NCI-H510A treated with DMSO at 0.1 percent for 48 hours (cell line): ENCODE measurements at regions not wholly inside any gene's neighbourhood (a gene's known extent, or its start where the extent isn't known, plus 50 kb on each side); places are given as distances from the start of the nearest gene placed in this dataset.
"Not testable (repeated sequence)": the region's sequence is repeated elsewhere in the genome, so short reads cannot be mapped to it uniquely, and the experiment has no call there.

Experiments
- DNase-seq: peaks from one replicate; lab custom pipeline; 2025; lab: John Stamatoyannopoulos, UW

DNA sequence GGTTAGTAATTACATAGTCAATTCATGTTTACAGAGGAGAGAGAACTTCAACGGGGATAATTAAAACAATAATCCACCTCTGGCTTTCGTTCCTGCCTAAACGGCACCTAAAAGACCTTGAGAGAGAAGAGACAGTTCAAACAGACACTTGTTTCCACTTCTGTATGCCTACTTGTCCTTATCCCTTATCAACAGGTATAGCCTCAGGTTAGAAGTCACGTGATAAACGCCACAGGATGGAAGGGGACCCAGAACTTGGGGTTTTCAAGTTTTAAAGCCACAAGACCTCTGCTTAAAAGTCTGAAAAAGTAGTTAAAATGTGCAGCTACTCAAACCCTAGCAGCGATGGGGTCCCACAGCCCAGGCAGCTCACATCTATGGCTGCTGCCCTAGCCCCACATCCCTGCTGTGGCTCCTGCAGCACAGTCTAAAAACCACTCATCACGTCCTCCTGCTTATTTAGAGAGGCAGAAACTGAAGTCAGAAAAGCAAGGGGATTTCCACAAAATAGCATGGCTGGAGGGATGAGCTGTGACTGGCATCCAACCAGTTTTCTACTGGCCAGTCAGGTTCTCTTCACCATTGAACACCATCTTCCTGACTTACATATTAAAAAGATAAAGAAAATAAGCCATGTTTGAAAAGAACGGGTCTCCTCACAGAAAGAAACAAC is 51.2 kb upstream of the SEC16B start:
- peak; percentile 81 for DNase-seq

DNA sequence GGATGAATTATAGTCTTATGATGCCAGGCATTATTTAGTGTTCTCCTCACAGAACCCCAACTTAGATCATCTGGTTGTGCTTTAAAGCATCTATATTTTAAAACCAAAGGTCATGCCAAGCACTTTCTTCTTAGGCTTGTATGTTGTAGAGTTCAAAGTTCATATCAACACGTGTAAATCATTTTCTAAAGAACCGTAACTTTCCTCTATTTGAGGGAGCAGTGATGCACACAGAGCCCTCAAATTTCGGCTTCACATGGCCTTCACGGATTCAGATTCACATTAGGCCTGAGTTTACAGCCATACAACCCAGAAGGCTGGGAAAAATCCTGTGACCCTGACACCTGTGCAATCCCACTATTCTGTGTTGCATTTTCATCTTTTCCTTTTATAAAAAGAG is 52.1 kb upstream of the SEC16B start:
- DNase-seq = no peak

DNA sequence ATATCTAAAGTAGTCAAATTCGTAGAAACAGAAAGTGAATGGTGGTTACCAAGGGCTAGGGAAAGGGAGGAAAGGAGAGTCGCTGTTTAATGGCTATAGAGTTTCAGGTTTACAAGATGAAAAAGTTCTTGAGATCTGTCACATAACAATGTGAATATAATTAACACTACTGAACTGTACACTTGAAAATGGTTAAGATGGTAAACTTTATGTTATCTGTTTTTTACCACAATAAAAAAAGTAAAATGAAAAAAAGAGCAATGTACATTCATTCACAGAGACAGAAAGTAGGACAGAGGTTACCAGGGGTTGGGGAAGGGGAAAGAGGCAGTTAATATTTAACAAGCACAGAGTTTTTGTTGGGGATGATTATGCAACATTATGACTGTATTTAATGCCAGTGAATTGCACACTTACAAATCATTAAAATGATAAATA is 53.3 kb upstream of the SEC16B start:
- no peak for DNase-seq

DNA sequence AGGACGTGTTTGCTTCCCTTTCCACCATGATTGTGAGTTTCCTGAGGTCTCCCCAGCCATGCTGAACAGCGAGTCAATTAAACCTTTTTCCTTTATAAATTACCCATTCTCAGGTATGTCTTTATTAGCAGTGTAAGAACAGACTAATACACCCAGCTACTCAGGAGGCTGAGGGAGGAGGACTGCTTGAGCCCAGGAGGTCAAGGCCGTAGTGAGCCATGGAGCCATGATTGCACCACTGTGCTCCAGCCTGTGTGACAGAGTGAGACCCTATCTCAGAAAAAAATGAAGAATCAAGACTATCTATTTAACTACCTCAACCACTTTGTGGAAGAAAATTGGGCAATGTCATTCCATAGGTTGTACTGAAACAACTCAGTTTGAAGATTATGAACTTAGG is 54.6 kb upstream of the SEC16B start:
- DNase-seq = no peak

DNA sequence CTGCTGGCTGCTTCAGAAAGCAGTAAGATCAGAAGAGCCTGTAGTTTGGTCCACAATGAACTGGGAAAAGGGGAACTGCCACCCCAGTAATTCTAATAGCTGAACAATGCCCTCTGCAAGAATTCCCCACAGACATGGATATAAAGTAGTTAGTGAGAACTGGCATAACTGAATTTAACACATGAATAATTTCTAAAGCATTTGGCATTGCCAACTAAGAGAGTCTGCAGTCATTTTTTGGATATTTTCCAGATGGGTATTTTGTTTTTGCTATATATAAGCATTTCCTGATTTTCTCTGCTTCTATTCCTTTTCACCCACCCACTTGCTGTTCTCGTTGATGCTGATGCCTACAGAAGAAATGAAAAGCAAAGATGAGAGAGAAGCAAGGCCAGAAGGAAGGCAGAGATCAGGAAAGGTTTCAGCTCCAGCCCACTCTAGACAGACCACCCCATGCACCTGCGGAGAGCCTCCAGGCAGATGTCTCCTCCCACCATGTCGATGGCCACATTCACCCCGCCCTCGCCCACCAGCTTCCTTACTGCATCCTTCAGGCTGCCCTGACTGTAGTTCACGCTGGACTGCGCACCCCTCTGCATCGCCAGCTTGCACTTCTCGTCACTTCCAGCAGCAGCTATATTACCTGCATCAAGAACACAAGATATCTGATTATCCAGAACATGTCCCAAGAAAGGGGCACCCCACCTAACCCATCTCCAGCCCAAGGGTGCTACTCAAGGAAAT is 55.9 kb upstream of the SEC16B start:
- no peak for DNase-seq

DNA sequence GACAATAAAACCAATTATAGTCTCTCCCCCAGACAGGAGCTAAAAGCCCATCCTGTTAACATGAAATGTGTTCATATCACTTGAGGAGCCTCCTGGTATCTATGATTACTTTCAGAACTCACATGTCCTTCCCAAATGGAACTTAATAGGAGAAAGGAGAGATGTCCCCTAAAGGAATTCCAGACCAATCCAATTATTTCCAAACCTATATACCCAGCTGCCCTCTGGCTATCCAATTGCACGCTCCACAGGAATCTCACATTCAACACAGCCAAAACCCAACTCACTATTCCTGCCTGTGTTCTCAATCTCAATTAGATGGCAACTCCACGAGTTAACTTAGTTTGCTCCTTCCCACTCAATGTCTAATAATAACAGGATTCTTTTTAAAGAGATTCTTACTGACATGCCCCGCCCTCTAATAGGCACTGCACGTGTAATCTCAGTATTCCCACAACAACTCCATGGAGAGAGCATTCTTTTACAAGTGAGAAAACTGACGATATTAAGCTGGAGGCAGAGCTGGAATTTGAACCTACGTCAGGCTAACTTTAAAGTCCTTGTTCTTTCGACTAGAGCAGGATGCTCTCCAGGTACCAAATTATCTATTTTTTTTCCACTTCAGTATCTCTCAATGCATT is 59.1 kb upstream of the SEC16B start:
- no peak for DNase-seq

DNA sequence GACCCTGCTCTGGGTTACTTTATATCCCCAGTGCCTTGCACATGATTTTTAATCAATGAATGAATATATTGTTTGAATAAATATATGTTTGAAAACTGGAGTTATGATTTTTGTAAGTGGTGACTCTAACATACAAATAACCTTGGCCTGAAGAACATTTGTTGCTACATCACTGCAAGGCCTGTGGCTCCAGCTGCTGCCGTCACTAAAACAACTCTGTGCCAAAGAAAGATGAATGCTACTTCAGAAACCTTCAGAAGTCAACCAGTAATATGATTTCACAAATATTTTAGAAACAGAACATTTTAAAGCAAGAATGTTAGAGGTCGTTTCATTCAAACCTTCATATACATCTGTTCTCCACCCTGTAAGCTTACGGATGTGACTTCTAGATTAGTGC is 60.6 kb upstream of the SEC16B start:
- DNase-seq = no peak

DNA sequence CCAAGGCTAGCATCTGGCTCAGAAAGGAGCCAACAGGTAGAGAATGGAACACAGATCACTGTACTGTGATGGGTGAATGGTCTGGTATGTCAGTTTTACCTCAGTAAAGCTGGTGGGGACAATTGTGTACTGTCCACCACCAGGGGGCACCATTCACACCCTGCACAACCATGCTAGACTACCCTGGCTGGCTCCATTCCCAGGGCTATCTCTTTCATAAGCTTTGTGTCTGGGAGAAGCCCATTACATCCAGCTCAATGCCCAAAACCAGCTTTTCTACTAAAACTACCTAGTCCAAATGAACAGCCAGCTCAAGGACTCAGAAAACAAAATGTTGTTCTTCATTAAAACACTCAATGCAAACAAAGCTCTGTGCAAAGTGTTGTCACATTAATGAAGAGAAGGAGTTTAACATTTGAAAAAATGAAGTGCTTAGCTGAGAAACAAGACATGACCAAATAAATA is 62.0 kb upstream of the RASAL2 start:
- DNase-seq = peak; percentile 59

DNA sequence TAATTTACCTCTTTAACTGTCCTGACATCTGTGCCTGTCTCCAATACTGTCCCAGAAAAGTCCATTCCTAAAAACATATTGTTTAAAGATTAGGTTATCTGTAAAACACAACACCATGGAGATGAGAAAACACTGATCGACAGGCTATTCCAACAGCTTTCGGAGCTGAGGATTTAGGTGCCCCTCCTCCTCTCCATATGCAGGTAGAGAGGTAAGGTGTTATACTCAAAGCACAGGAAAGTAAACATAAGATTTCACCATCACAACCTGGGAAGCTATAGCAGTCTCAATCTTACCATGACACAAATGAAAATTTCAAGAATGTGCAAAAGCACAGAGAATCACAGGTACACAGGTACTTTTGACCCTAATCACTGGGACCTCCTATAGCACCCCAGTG is 60.9 kb upstream of the RASAL2 start:
- DNase-seq = peak; percentile 74

DNA sequence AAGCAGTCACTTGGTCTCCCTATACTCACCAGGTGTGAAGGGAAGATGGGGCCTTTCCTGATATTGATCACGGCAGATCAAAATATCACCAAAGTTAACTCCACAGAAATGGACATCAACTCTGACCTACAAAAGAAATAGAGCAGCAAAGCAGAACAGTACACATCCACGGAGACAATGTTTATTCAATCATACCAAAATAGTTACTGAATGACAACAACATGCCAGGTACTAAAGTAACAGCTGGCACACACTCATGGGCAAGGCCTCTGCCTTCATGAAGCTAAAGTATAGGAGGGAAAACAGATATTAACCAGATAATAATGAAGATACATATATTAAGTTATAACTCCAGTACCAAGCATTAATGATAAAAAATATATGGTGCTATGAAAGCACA is 59.2 kb upstream of the RASAL2 start:
- no peak for DNase-seq

DNA sequence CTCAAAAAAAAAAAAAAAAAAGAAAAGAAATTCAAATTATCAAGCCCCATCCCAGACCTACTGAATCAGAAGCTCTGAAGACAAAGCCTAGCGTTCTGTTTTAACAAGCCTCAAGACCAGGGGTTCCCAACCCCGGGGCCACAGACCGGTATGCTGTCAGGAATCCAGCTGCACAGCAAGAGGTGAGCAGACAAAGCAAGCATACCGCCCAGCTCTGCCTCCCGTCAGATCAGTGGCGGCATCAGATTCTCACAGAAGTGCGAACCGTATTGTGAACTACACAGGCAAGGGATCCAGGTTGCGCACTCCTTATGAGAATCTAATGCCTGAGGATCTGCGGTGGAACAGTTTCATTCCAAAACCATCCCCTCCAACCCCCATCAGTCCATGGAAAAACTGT is 57.8 kb upstream of the RASAL2 start:
- DNase-seq = no peak

DNA sequence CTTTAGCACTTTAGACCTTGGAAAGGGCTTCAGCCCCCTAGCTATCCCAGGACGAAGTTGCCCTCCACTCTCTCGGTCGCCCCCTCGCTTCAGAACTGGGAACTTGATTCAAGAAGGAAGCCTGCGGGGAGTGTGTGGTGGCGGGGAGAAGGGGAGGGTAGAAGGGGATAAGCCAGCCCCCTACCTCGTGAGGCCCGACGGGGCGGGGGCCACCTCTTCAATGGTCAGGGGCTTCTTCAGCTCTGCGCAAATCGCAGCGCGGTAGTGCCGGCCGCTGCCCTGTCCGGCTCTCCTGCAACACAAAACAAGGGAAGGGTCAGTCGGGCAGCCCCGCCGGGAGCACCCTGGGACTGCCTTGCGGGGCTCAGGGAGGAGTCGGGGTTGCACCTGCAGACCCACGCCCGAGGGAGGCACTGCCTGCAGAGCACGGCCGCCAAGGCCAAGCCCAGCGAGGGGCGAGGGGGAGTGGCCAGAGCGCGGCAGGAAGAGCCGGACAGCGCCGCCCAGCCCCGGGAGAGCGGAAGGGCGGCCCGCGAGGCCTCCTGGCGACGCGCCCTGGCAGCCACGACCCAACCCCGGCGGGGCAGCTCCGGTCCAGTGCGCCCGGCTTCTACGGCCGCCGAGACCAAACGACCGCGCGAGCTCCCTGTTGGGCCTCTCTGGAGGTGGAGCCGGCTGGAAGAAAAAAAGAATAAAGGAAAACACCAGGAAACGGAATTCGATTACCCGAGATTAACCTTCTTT is 56.2 kb upstream of the RASAL2 start:
- DNase-seq = no peak

DNA sequence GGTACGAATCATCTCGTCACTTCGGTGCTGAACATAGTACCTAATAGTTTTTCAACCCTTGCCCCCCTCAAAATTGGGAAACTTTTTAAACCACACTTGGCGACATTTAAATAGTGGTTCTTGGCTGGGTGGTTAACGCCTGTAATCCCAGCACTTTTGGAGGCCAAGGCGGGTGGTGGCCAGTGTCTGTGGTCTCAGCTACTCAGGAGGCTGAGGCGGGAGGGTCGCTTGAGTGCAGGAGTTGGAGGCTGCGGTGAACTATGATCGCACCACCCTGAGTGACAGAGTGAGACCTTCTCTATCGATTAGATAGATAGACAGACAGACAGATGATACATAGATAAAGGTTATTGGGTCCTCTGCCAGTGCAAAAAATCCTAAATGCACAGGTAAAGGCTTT is 55.5 kb upstream of the RASAL2 start:
- DNase-seq = no peak

DNA sequence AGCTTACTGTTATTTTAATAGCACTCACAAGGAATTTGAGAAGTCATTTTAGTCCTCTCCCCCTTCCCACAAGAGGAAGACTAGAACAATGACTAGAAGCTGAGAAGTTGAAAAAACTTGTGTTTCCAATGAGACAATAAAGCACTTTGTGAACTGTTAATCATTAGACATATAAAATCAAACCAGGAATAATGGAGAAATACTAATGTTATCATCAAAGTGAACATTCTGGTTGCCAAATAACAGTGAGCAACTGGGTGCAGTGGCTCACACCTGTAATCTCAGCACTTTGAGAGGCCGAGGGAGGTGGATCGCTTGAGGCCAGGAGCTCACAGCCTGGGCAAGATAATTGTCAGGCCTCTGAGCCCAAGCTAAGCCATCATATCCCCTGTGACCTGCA is 54.0 kb upstream of the RASAL2 start:
- no peak for DNase-seq

DNA sequence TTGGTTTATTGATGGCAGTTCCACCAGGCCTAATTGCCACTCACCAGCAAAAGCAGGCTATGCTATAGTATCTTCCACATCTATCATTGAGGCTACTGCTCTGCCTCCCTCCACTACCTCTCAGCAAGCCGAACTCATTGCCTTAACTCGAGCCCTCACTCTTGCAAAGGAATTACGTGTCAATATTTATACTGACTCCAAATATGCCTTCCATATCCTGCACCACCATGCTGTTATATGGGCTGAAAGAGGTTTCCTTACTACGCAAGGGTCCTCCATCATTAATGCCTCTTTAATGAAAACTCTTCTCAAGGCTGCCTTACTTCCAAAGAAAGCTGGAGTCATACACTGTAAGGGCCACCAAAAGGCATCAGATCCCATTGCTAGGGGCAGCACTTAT is 50.0 kb upstream of the RASAL2 start:
- not testable (repeated sequence) for DNase-seq
